ENCODE measurements at regions not wholly inside any gene's neighbourhood (a gene's known extent, or its start where the extent isn't known, plus 50 kb on each side); places are given as distances from the start of the nearest gene placed in this dataset.

DNA sequence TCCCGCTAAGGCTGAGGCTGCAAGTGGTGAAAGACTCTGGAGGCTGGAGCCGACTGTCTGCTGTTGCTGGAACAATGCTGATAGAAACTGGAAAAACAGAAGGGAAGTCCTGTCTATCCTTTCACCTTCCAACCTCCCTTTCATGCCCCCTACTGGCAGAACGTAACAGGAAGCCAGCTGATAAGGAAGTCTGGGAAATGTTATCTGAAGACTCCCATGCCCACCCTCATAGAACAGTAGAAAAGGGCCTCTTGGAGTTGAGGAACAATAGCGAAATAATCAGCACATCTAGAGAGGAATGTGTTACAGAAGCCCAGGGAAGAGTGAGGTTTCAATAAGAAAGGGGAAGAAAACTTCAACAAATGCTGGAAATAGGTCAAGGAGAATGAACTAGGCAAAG, 117.1 kb upstream of the DKK2 start:
- Histone ChIP-seq H2AFZ (ENCODE audit: low read depth, low read length, poor library complexity, severe bottlenecking) (no peak overlapping the region), H3K9me3 (ENCODE audit: control insufficient read depth in 1 of 2, insufficient read depth in 1 of 2, low read depth in 1 of 2, low read length in 2 of 2) (no peaks in the 10 kb centered on the region), H3K4me3 (replicated peaks in 1 of 2; ENCODE audit: low read depth in 1 of 2, low read length in 2 of 2) (no peak overlapping the region), H3K36me3 (ENCODE audit: control insufficient read depth in 1 of 2, insufficient read depth in 2 of 2, low read length in 2 of 2) (no peaks in the 10 kb centered on the region), H3K9me2 (ENCODE audit: insufficient read depth) (no peaks in the 10 kb centered on the region), H3K4me2 (ENCODE audit: low read length) (no peak overlapping the region), H3K9ac (ENCODE audit: low read length) (no peak overlapping the region), H3K4me1 (ENCODE audit: control insufficient read depth in 1 of 2, insufficient read depth in 2 of 2, low read length in 2 of 2) (no peaks in the 10 kb centered on the region), H4K20me1 (ENCODE audit: insufficient read depth) (no peaks in the 10 kb centered on the region), H3K27ac (ENCODE audit: low read depth, low read length) (no peak overlapping the region), H3K27me3 (ENCODE audit: insufficient read depth, low read length) (no peaks in the 10 kb centered on the region), H3K79me2 (ENCODE audit: insufficient read depth, low read length) (no peaks in the 10 kb centered on the region)
- ChIA-PET POLR2A (no interaction called here), CTCF (no interaction called here), RAD21 (ENCODE audit: low non-redundant PET in 1 of 2, low total read pairs in 2 of 2, uncharacterized antibody in 2 of 2, unreplicated experiment in 2 of 2) (no interaction called here)
- intact Hi-C loops (cut with micrococcal nuclease) = no loop called here
- no peak for DNase-seq (ENCODE audit: low read depth, low spot score)
- no peak for TF ChIP-seq EGR1 (IDR thresholded peaks at IDR 0.05; ENCODE audit: low read depth)
- no peak for TF ChIP-seq SP1 (IDR thresholded peaks at IDR 0.05; ENCODE audit: low read depth)
- TF ChIP-seq CBX3 (IDR thresholded peaks at IDR 0.05; ENCODE audit: low read depth) = no peak
- no peak for TF ChIP-seq CEBPB (IDR thresholded peaks at IDR 0.05; ENCODE audit: low read depth)
- TF ChIP-seq, protein P1, sequence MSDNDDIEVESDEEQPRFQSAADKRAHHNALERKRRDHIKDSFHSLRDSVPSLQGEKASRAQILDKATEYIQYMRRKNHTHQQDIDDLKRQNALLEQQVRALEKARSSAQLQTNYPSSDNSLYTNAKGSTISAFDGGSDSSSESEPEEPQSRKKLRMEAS (IDR thresholded peaks at IDR 0.05) = no peak
- no peak for TF ChIP-seq TCF7L2 (IDR thresholded peaks at IDR 0.05; ENCODE audit: borderline replicate concordance, extremely low read depth, insufficient read depth, insufficient read length)
- no peak for TF ChIP-seq EZH2phosphoT487 (IDR thresholded peaks at IDR 0.05; ENCODE audit: borderline replicate concordance)
- peak; percentile 20; the same call in 1 of the 2 replicates for TF ChIP-seq ELF1 (IDR thresholded peaks at IDR 0.05; ENCODE audit: borderline replicate concordance, low read depth)
- no peak for TF ChIP-seq JUND (IDR thresholded peaks at IDR 0.05)
- TF ChIP-seq POLR2AphosphoS5 (IDR thresholded peaks at IDR 0.05; ENCODE audit: low read depth, low read length) = no peak
- no peak for TF ChIP-seq POLR2A (IDR thresholded peaks at IDR 0.05; ENCODE audit: borderline replicate concordance, extremely low read depth, insufficient read depth, insufficient read length)
- peak; percentile 18; the same call in 1 of the 2 replicates for TF ChIP-seq RAD21 (IDR thresholded peaks at IDR 0.05; ENCODE audit: low read depth)
- TF ChIP-seq, protein P2, sequence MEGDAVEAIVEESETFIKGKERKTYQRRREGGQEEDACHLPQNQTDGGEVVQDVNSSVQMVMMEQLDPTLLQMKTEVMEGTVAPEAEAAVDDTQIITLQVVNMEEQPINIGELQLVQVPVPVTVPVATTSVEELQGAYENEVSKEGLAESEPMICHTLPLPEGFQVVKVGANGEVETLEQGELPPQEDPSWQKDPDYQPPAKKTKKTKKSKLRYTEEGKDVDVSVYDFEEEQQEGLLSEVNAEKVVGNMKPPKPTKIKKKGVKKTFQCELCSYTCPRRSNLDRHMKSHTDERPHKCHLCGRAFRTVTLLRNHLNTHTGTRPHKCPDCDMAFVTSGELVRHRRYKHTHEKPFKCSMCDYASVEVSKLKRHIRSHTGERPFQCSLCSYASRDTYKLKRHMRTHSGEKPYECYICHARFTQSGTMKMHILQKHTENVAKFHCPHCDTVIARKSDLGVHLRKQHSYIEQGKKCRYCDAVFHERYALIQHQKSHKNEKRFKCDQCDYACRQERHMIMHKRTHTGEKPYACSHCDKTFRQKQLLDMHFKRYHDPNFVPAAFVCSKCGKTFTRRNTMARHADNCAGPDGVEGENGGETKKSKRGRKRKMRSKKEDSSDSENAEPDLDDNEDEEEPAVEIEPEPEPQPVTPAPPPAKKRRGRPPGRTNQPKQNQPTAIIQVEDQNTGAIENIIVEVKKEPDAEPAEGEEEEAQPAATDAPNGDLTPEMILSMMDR (IDR thresholded peaks at IDR 0.05 in 2 of 3, conservative IDR thresholded peaks at IDR 0.05 in 1 of 3; ENCODE audit: borderline replicate concordance in 1 of 3, insufficient read depth in 1 of 3, low read depth in 2 of 3, low read length in 2 of 3) = peak in 2 of 3 experiments; percentile 44 to 51; a peak in 3 of 6 replicates
- ATAC-seq = peak; percentile 76
- no TSS peak for BruUV-seq (replicated peaks)
